Glomerular endothelial cell (primary cell): ENCODE measurements at regions not wholly inside any gene's neighbourhood (a gene's known extent, or its start where the extent isn't known, plus 50 kb on each side); places are given as distances from the start of the nearest gene placed in this dataset.

Experiments used
- DNase-seq: peaks from one replicate; pipeline ENCODE4 v3.0.0-alpha.2; 2011; ENCODE audit warnings: low read depth, low spot score; ENCODE audit errors: extremely low read depth

DNA sequence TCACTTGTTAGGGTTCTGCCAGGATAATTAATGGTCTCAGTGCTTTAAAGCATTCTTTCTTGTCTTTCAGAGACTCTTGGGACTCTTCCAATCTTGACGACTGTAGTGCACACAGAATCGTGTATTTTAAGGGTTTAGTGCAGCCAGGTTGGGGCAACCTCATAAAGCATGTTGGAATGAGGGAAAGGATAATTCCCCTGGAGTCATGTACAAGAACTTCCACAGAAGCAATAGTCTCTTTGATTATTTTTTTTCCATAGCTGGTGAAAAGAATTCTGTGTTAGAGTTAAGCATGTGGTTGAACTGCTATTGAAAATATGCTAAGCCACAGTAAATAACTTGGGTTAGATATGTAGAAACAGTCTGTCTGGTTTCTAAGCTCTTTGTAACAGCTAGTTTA is 246.8 kb upstream of the DAAM1 start:
- no peak for DNase-seq

DNA sequence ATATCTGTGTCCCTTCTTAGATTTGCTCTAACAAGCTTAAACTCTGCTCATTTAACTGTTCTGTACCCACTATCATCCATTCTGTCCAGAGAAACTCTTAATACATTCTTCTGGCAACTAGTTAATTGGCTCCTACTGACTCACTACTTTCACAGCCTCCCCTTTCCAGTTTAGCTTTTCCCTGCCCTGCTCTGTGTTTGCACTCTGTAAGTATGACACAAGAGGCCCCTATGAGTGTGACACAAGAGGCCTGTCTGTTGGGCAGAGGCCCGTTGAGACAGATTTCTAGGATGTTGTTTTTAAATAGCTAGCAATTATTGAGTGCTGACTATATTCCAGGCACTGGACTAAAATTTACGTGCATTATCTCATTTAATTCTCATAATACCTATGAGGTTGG is 246.0 kb upstream of the DAAM1 start:
- no peak for DNase-seq

DNA sequence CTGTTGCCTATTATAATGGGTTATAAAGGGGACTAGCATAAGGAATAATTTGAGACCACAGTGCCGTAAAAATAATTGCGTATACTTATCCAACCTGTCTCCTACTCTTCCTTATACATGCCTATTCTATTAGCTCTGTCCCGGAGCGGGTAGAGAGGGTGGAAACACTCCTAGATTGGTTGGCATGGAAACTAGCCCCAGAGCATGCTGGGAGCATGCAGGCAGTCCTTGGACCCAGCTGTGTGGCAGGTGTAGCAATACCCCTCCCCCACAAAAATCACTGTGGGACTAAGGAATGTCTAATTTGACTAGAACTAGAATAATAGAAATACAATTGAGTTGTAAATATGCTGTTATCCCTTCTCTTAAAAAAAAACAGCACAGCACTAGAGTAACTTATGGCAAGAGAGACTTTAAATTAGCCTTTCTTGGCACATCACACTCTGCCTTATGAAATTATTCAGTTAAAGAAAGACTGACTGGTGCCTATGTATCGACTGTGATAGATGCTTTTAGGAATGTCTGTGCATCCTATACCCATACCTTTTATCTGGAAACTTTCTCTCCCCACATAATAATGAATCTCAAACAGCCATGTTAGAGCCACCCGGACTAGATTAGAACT is 244.0 kb upstream of the DAAM1 start:
- DNase-seq, result no peak

DNA sequence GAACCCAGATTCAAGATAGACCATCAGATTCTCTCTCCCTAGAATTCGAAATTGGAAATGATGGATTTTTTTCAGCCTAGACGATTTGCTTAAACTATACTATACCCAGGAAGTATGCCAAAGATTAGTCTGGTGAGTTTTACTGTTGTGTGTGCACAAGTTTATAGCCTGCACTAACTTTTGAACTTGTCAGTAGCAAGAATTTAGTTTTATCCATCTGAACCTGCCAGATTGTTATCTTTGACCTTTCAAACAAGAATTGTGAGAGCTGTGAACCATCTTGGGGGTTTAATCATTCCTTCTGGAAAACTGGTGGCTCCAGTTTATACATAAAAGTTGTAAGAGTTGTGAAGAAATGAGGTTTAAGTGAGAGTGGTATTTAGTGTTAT is 243.5 kb upstream of the DAAM1 start:
- DNase-seq, result no peak

DNA sequence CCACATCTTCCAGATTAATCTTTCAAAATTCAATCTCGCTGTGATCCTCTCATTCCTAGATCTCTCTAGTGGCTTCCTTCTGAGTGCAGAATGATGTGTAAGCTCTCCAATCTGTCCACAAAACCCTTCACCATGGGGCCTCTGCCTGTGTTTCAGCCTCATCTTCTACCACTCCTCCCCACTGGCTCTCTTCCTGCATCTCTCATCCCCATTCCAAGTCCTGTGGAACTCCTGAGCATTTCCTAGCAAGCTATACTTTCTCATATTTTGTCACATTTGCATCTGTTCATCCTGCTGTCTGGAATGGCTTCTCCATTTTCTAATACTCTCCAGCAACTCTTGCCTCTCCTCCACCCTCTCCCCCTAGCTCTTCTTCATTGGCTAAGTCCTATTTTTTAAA is 242.0 kb upstream of the DAAM1 start:
- DNase-seq, result no peak

DNA sequence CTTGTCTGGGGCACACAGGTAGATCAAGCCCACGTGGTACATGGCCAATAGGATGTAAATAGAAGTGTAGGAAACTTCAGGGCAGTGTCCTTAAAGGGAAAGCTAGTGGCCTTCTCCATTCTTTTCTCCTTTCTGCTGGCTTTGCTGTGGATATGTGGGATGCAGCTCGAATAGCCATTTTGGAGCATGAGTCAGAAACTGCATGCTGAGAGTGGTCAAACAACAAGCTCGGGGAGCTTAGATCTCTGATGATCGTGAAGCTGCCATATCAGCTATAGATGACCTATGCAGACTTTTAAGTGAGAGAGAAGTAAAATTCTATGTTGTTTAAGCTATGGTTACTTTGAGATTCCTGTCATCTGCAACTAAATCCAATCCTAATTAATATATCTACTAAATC is 241.3 kb upstream of the DAAM1 start:
- no peak for DNase-seq

DNA sequence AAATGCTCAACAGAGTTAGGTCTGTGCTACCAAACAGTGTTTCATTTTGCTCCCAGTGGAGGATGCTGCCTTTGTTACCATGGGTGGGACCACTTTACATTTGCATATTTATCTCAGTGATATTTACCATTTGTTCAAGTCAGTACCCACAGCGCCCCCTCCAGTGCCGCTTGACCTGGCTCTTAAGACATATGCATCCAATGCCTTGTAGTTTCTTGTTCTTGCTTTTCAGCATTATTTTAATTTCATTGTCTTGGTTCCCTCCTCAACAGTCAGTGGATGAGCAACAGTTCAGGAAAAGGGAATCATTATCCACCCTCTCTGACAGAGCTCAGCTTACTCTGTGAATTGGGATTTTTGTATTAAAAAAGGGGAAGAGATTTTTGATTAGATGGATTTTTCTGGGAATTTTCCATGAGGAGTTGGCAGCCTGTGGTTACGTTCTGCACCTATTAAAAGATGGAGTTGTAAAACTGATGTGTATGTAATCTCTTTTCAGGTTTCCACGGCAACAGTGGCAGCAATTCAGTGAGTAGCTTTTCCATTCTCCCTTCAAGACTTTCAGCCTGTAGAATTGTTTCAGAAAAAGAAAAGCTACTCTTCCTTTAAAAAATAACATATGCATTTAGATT is 240.5 kb upstream of the DAAM1 start:
- DNase-seq, result no peak

DNA sequence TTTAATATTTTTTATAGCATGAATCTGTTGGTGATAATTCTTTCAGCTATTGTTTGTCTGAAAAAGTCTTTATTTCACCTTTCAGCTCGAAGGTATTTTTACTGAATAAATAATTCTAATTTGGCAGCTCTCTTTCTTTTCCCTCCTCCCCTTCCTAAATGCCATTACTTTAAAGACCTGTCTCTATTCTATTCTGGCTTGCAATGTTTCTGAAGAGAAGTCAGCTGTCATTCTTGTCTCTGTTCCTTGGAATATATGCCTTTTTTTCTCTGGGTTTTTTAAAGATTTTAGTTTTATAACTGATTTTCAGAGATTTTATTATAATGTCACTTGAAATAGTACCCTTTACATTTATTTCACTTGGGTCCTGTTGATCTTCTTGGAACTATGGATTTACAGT is 237.9 kb upstream of the DAAM1 start:
- no peak for DNase-seq

DNA sequence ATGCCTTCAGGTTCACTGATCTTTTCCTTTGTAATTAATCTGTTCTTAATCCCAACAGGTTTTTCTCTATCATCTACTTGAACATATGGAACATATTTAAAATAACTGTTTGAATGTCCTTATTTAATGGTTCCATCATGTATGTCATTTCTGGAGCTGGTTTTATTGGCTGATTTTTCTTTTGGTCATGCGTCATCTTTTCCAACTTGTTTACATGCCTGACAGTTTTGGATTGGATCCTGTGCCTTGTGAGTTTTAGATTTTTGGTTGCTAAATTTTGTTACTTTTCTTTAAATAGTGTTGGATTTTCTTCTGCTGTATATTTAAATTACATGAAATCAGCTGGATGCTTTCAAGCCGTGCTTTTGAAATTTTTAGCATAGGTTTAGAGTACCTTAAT is 237.3 kb upstream of the DAAM1 start:
- DNase-seq, result no peak

DNA sequence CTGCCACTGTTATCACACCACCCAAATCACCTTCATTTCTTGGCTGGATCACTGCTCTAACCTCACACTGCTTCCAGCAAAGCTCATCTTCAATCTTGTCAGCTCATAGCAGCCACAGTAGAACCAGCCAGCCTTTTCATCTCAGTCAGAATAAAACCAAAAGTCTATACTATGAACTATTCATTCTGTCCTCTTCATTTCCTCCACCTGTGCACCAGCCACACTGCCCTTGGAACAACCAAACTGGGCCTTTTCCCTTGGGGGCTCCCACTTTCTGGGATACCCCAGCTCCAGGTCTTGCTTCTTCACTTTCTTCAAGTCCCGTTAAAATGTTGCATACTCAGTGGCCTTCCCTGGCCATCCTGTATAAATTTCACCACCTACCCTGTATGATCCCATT is 234.4 kb upstream of the DAAM1 start:
- DNase-seq, result no peak

DNA sequence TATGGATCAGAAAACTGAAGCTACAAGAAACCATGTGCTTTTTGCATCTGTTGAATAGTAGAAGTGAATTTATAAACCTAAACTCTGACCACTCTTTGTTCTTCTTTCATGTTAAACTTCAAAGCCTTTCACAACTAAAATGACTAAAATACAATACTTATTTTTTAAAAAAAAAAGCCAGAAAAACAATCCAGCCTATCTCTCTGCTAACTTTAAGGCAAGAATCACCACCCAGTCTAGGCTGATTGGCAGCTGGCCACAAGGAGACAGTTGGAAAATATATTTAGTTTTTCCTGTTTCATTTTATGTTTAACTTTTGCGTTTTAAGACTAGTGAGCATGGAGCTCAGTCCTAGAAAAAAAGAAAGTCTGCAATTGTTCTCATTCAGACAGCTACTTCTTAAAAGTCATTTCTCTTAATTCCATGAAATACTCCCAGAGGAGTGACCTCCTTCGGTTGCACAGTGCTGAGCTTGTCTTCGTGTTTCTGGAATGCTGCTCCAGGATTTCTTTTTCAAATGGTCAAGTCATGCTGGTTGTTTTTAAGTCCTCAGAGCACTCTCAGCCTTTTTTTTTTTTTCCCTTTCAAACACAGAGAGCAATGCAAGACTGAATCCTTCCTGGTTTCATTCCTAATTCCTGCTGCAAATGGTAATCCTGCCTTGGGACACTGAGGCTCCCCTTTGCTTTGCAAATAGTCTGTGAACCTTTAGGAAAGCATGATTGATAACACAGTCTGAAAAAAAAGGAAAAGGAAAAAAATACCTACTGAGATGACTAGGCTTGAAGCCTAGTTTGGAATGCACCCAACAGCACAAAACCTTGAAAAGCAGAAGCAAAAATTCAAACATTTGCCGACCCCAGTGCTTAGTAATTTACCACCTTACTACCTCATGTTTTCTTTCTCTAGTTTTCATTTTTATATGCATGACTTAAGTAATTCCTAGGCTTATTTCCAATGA is 233.3 kb upstream of the DAAM1 start:
- no peak for DNase-seq

DNA sequence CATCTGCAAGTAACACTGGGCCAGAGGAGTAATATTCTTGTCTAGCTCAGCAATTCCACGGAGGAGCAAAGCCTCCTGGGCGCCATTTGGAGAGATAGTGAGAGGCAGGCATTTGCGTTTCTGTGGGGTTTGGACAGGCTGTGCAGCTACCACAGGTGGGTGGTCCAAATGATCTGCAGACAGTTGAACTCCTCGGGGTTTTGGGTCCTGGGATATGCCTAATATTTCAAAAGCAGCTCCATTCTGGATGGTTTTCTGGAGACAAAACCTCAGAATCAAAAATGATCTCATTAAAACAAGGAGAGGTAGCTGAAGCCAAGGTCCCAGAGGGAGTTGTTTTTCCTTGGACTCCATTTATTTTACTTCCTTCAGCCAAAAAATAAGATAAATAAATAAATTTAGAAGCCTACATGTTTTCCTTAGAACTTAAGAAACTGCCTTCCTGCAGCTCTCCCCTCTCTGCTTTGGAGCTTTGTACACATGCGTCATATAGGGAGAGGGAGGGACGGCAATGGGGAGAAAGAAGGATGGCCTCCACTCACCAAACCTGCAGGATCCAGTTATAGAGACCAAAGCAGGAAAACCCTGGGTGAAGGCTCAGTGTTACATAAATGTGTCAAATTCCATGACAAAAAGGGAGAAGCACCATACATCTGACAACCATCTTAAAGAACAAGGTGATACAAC is 227.3 kb upstream of the DAAM1 start:
- DNase-seq, result no peak

DNA sequence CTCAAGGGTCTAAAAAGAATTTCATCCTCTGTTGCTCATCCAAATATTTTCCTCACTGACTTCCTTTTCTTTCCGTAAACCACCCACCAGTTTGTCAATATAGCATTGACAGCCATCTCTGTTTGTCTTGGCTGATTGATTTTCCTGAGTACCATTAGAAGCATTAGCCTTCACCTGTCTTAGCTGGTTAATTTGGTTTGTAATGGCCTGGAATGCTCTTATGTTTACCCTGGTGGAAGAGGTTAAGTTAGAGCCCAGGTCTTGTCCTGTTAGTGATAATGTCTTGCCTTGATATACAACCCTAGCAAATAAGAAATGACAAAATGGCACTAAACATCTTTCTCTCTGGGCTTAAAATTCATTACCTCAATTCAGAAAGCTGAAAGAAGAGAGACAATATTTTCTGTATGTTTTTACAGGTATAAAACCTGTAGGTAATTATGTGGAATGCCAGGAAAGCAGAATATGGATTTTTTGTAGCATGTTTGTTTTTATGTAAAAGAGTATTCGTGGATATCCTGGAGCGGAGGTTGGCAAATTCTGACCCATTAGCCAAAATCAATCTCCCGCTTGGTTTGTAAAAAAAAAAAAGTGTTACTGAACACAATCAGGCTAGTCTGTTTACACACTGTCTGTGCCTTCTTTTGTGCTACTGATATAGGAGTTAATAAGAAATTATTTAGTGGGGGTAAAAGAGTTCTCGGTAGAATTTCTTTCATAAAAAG is 224.4 kb upstream of the DAAM1 start:
- DNase-seq, result no peak

DNA sequence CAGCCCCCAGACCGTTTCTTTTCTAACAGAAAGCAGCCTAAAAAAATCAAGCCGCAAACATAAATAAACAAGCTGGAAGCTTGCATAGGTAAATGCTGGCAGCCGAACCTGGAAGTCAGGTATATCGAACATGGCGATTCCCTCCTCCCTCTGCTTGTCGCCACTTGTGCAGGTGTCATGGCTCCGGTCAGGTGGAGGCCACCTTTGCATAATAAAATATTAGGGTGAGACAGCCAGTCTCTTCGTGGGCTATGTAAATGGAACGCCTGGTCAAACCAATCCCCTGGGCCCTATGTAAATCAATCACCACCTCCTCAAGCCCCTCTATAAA is 223.9 kb upstream of the DAAM1 start:
- DNase-seq, result no peak

DNA sequence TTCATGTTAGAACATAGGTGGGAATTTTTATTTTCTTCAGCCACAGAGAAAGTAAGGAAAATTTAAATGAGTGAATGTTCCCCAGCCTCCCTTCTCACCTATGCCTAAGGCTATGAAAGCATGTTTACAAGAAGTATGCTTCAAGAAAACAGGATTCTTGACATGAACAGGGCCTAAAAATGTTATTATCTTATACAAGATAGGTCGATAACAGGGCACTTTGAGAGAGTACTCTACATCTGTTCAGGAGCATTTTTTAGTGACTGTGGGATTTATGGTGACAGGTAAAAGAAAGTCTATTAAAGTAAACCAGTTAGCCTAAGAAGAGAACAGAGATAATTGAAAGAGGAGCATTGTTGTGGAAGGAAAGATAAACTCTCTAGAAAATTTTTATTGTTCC is 222.9 kb upstream of the DAAM1 start:
- no peak for DNase-seq

DNA sequence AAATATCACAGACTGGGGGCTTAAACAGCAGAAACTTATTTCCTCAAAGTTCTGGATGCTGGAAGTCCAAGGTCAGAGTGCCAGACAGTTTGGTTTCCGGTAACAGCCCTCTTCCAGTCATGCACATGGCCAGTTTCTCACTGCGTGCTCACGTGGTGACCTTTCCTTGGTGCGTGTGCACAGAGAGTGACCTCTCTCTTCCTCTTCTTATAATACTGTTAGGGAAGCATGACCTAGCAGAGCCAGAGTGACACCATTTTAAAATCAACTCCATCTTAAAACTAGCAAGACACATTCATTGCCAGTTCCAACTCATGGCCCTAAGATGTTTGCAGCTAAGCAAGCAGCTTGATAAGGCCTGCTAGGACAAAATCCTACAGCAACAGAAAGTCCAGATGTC is 221.5 kb upstream of the DAAM1 start:
- DNase-seq, result no peak

DNA sequence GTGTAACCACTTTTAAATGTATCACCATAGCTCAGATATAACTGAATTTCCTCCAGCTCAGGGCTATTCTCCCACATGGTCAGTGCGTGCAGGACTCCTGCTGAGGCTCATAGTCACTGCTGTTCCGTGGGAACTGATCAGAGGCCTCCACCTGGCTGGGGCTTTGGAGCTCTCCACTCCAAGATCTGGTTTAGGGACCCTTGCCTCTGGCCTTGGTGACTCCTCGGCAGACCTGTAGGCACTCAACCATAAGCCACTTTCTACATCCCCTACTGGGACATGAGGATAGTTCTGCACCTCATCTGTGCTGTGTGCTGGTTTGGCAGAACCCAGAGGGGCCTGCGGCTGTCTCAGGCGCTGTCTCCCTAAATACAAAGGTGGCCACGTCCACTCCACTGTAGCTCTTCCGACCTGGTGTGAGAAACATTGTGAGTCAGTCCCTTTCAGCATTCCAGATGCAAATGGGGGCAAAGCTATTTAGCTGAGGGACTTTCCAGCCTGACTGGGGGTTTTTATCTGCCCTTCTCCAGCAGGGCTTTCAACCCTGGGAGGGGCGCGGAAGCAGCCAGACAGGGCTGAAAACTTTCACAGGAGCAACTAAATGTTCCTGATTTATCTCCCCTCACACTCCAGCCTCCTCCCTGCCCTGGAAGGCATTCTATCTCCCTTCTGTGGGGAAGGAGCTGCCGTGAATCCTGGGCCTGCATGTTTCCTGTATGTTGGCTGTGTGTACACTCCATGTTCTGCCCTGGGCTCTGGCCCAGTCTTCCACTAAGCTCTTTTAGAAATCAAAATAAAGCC is 218.3 kb upstream of the DAAM1 start:
- DNase-seq, result no peak

DNA sequence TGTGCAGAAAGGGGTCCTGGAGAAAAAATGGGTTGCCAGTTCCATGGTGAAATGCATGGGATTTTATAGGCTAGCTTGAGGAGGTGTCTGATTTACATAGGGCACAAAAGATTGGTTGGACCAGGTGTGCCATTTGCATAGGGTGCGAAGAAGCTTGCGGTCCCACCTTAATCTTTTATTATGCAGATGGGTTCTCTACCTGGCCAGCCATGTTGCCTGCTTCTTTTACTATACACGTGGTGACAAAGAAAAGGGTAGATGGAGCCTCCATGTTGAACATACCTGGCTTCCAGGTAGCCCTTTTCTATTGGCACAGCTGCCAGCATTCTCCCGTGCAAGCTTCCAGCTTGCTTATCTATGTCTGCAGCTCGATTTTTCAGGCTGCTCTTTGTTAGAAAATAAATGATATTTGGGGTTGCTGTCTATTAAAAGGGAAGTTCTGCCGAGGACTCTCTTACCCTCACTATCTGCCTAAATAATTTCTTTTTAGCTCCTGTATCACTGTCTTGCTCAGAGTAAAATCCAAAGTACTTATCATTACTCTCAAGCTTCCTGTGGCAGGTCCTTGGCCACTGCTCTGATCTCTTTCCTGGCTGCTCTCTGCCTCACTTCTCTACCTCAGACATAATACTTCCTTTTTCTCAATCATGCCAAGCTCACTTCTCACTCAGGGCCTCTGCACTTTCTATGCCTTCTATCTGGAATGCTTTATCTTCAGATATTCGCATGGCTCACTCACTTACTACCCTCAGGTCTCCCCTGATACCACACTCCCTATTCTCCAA is 216.0 kb upstream of the DAAM1 start:
- DNase-seq, result no peak

DNA sequence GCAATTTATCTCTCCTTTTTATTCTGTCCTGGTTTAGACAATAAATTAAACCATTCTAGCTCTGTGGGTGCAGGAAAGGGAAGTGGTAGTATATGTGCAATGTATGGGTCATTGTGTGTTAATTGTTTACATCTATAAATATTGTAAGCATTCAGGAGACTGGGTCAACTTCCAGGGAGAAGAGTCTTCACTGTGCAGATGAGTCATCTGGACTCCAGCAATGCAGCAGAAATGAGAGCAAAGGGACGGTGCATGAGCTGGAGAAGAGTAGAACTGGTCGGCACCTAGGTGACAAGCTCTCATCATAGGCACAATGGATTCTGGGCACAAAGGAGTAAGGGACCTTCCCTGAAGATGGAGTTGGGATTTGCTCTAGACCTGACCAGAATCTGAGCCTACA is 211.1 kb upstream of the DAAM1 start:
- DNase-seq, result no peak
